ENCODE measurements at regions not wholly inside any gene's neighbourhood (a gene's known extent, or its start where the extent isn't known, plus 50 kb on each side); places are given as distances from the start of the nearest gene placed in this dataset.

DNA sequence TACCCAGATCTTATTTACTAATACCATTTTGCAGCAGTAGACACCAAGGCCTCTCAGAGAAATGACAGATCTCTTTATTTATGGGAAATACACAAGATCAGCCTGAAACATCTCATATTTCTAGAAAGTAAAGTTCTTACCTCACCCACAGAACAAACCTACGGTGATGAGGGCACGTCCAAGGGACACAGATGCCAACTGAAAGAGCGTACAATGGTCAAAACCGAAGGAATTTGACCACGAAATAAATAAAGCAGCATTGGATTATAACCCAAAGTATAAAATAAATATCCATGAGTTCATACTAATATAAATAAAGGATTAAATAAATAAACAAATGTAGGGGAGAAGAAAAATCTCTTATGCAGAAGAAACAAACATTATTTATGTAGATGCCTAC is 747.0 kb downstream of the TNS3 start:
- TF ChIP-seq FOXP2 (optimal IDR thresholded peaks at IDR 0.05; ENCODE audit: borderline replicate concordance, extremely low read depth, extremely low read length, insufficient read depth) (no peak), POLR2AphosphoS5 (IDR thresholded peaks at IDR 0.05; ENCODE audit: low read depth, low read length) (no peak), SIN3A (IDR thresholded peaks at IDR 0.05; ENCODE audit: borderline replicate concordance, insufficient read depth, low read length) (no peak), TAF1 (IDR thresholded peaks at IDR 0.05; ENCODE audit: borderline replicate concordance, insufficient read depth, low read length) (no peak)
- TF ChIP-seq, protein P1, sequence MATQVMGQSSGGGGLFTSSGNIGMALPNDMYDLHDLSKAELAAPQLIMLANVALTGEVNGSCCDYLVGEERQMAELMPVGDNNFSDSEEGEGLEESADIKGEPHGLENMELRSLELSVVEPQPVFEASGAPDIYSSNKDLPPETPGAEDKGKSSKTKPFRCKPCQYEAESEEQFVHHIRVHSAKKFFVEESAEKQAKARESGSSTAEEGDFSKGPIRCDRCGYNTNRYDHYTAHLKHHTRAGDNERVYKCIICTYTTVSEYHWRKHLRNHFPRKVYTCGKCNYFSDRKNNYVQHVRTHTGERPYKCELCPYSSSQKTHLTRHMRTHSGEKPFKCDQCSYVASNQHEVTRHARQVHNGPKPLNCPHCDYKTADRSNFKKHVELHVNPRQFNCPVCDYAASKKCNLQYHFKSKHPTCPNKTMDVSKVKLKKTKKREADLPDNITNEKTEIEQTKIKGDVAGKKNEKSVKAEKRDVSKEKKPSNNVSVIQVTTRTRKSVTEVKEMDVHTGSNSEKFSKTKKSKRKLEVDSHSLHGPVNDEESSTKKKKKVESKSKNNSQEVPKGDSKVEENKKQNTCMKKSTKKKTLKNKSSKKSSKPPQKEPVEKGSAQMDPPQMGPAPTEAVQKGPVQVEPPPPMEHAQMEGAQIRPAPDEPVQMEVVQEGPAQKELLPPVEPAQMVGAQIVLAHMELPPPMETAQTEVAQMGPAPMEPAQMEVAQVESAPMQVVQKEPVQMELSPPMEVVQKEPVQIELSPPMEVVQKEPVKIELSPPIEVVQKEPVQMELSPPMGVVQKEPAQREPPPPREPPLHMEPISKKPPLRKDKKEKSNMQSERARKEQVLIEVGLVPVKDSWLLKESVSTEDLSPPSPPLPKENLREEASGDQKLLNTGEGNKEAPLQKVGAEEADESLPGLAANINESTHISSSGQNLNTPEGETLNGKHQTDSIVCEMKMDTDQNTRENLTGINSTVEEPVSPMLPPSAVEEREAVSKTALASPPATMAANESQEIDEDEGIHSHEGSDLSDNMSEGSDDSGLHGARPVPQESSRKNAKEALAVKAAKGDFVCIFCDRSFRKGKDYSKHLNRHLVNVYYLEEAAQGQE (IDR thresholded peaks at IDR 0.05; ENCODE audit: insufficient read depth in 1 of 2, low read depth in 2 of 2, low read length in 2 of 2), result no peak

GRCh38 chr7:46833197-46833596 is 748.7 kb downstream of the TNS3 start:
- TF ChIP-seq SIN3A (IDR thresholded peaks at IDR 0.05; ENCODE audit: borderline replicate concordance, insufficient read depth, low read length) (no peak), TAF1 (IDR thresholded peaks at IDR 0.05; ENCODE audit: borderline replicate concordance, insufficient read depth, low read length) (no peak), FOXP2 (optimal IDR thresholded peaks at IDR 0.05; ENCODE audit: borderline replicate concordance, extremely low read depth, extremely low read length, insufficient read depth) (no peak), POLR2AphosphoS5 (IDR thresholded peaks at IDR 0.05; ENCODE audit: low read depth, low read length) (no peak)
- TF ChIP-seq, protein P1 (IDR thresholded peaks at IDR 0.05; ENCODE audit: insufficient read depth in 1 of 2, low read depth in 2 of 2, low read length in 2 of 2), result no peak

DNA sequence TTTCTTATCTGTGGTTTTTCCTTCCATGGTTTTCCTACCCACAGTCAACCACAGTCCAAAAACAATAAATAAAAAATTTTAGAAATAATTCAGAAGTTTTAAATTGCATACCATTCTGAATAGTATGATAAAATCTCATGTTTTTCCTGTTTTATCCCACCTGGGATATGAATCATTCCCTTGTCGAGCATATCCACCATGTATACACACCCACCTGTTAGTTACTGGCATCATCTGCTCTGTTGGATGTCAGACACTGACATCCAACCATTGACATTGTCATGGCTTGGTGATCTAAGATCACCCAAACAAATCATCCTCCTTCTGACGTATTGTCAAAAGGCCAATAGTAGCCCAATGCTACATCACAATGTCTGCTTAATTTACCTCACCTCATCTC is 749.8 kb downstream of the TNS3 start:
- TF ChIP-seq FOXP2 (optimal IDR thresholded peaks at IDR 0.05; ENCODE audit: borderline replicate concordance, extremely low read depth, extremely low read length, insufficient read depth) (no peak), SIN3A (IDR thresholded peaks at IDR 0.05; ENCODE audit: borderline replicate concordance, insufficient read depth, low read length) (no peak), POLR2AphosphoS5 (IDR thresholded peaks at IDR 0.05; ENCODE audit: low read depth, low read length) (no peak), TAF1 (IDR thresholded peaks at IDR 0.05; ENCODE audit: borderline replicate concordance, insufficient read depth, low read length) (no peak)
- TF ChIP-seq, protein P1 (IDR thresholded peaks at IDR 0.05; ENCODE audit: insufficient read depth in 1 of 2, low read depth in 2 of 2, low read length in 2 of 2), result no peak

GRCh38 chr7:46819819-46820218 is 762.1 kb downstream of the TNS3 start:
- TF ChIP-seq POLR2AphosphoS5 (IDR thresholded peaks at IDR 0.05; ENCODE audit: low read depth, low read length) (no peak), TAF1 (IDR thresholded peaks at IDR 0.05; ENCODE audit: borderline replicate concordance, insufficient read depth, low read length) (no peak), FOXP2 (optimal IDR thresholded peaks at IDR 0.05; ENCODE audit: borderline replicate concordance, extremely low read depth, extremely low read length, insufficient read depth) (no peak), SIN3A (IDR thresholded peaks at IDR 0.05; ENCODE audit: borderline replicate concordance, insufficient read depth, low read length) (no peak)
- TF ChIP-seq, protein P1 (IDR thresholded peaks at IDR 0.05; ENCODE audit: insufficient read depth in 1 of 2, low read depth in 2 of 2, low read length in 2 of 2), result no peak
